Stimulated activated CD8-positive, alpha-beta memory T cell treated with anti-CD3 and anti-CD28 coated beads, Interleukin-4, amount 100 ng/mL, for 4 hours (primary cell): ENCODE measurements at regions not wholly inside any gene's neighbourhood (a gene's known extent, or its start where the extent isn't known, plus 50 kb on each side); places are given as distances from the start of the nearest gene placed in this dataset.

Source experiments
- DNase-seq, 2 donors: peaks; one replicate each; pipeline ENCODE4 v3.0.0-alpha.2; 2020; ENCODE audit warnings: low read depth in 2 of 2, low spot score in 1 of 2

- no peak for DNase-seq
Observed at GRCh38 chr16:79767421-79768275, 167.1 kb upstream of the MAF start.

GRCh38 chr16:79765901-79766394 lies 165.4 kb upstream of the MAF start:
- DNase-seq = no peak

- no peak for DNase-seq
Observed at GRCh38 chr16:79765431-79765830, 164.9 kb upstream of the MAF start.

DNA sequence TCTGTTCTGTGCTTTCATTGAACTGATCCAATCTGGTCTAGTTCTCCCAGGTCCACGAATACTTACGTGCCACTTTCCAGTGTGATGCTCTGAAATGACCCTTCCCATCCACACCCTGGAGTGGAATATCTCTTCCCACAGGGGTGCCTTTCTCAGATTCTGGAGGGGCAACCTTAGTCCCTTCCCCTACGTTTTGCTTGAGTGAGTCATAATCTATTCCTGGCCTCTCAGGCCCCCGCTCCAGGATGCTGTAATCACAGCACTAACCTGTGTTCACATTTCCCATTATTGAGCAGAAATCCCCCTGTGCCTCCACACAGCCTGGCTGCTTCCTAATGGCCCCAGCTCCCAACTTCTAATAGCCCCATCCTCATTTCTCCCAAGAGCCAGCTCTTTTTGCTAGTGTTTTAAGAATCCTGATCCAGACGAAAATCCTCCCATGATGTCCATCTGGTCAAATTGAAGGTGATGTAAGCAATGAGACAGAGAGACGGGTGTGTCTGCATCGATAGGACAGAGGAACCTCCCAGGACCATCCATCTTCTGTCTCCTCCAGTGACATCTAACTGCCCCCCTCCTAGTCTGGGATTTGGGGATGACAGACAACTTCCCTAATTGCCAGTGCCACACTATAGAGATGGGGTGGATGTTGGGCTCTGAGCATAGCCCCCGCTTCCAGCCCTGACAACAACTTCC lies 164.0 kb upstream of the MAF start:
- no peak for DNase-seq

DNA sequence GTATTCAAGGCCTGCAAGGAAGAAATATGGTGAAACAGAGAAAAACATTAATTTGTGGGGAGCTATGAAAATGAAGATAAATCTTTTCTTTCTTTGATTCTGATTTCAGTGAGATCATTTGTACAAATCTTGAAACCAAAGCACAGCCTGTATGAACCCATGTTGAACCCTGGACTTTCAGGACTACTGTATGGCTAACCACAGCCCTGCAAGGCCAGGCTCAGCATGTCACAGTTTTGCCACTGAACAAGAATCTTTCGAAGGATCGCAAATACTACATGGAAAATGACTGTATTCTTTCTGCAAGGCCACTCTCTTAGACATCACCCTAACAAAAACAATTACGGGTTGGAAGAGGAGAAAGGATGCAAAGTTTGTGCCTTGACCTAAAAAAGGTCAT lies 161.7 kb upstream of the MAF start:
- no peak for DNase-seq

DNA sequence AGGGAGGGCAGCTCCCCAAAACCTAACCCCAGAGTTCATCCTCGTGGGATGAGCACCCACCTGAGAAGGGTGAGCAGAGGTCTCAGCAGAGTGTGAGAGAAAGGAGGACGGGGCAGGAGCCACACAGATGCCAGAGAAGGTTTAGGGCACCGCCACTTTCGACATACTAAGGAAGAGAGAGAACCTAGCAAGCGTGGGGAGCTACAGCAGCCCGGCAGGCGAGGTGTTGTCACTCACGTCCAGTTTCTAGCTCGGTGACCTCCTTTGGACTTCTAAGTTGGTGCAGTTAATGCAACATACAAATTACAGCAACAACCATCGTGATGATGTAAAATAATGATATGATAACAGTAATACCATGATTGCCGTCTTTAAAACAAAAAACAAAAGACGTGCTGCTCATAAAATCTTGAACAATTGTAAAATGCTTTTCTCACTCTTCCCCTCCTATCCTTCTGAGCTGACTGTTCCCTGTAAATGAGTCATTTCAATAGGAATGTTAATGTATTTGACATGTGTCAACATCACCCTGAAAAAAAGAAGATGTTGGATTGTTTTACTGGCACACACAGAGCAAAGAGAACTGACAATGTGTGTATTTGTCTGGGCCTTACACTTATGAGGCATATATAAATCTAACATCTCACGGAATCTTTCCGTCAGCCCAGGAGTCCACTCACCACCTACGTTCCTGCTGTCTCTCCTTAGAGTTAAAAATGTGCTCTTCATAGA lies 158.2 kb upstream of the MAF start:
- DNase-seq = no peak

DNA sequence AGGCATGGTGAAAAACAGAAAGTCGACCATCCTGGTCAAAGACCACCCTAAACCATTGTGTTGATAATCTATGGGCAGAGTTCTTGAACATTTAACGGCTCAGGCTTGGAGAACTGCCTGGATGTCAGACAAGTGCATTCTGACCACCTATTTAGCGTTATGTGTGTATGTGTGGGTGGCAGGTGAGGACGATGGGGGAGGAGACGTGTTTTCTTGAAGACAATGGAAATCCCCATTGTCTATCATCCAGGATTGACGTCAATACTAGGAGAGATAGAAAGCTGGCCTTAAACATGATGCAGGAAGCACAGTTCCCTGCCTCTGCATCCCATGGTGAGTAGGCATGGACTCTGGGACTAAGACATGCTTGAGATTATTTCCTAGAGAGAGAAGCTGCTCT lies 157.4 kb upstream of the MAF start:
- DNase-seq = no peak

- no peak for DNase-seq
Observed at GRCh38 chr16:79757163-79757562, 156.6 kb upstream of the MAF start.

DNA sequence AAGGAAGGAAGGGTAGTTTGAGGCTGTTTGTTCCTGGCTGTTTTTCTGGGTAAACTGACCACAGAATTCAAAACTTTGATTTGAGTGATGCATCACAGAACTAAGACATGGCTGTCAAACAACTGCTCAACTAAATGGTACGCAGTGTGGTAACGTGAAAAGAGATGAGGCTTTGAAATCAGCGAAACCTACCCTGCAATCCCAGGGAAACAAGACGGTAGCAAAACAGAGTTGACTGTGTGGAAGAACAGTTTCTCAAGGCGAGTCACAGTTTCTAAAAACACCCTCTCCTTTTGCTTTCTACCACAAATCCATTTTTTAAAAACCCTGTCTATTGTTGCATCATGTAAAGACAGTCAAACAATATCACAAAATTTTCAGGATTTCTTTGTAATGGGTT lies 156.0 kb upstream of the MAF start:
- DNase-seq = no peak

GRCh38 chr16:79754501-79754900 lies 154.0 kb upstream of the MAF start:
- DNase-seq = no peak

DNA sequence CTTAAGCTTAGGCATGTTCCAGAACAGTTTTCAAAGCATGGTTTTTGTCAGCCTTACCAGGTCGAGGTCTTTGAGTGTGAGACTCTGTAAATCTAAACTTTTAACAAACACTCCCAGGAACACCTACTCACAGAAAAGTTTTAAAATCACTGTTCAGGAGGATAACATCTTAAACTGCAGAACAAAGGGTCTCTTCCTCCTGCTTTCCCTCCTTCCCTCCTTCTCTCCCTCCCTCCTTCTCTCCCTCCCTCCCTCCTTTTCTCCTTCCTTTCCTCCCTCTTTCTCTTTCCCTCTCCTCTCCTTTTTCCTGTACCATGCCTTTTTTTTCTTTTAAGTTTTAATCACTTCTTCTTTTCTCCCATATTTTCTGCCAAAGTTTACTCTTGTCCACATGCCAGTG lies 153.5 kb upstream of the MAF start:
- no peak for DNase-seq

DNA sequence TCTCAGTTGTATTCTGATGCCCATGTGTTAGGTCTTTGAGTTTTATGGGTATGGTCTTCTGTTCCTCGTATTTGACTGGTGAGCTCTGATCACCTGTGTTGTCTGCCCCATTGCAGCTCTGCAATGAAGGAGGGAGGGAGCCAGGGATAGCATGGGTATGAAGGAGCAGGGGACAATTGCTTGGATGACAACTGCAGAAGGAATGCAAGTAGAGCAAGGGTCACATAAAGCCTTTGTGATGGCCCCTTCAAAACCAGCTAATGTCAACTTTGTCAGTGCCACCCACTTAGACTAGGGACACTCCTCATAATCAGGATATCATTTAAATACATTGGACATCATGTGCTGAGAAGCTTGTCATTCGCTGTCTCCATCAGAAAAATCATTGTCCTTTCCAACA lies 152.7 kb upstream of the MAF start:
- DNase-seq = no peak

- no peak for DNase-seq
Observed at GRCh38 chr16:79752396-79752795, 151.9 kb upstream of the MAF start.

- DNase-seq = no peak
Observed at GRCh38 chr16:79751471-79752184, 151.1 kb upstream of the MAF start.

DNA sequence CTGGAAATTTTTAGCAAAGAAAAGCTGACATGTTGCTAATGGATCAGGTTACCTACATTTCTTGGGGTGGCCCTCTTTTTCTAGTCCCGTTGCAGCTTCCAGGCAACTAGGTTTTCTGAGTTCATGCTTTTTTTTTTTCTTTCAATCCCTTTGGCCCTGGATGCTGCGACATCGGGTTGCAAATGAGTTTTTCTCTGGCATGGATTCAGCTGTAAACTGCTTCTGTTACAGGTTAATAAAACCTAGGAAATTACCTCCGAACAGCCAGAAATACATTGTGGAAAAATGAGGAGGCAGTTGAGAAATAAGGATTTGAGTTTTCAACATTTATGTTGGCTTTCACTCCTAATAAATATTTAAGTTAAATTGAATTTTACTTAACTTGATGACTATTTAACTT lies 149.8 kb upstream of the MAF start:
- DNase-seq = no peak

- DNase-seq = no peak
Observed at GRCh38 chr16:79748629-79749028, 148.1 kb upstream of the MAF start.

- DNase-seq = no peak
Observed at GRCh38 chr16:79747688-79748087, 147.2 kb upstream of the MAF start.

DNA sequence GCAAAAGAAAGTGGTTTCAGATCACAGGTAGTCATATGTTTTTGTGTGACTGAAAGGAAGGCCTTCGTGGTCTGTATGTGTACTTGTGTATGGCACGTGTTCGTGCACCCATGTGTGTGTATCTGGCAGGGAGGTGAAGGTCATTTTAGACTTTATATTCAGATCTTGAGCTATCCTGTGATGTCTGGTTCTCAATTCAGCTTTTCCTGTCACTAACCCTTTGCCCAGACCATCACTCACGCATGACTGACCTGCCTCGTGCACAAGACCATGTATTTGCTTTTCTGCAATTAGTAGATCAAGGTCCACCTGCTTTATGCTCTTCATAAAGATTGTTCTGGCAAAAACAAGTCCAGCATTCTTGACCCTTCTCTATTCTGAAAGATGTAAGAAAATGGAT lies 139.7 kb upstream of the MAF start:
- no peak for DNase-seq

DNA sequence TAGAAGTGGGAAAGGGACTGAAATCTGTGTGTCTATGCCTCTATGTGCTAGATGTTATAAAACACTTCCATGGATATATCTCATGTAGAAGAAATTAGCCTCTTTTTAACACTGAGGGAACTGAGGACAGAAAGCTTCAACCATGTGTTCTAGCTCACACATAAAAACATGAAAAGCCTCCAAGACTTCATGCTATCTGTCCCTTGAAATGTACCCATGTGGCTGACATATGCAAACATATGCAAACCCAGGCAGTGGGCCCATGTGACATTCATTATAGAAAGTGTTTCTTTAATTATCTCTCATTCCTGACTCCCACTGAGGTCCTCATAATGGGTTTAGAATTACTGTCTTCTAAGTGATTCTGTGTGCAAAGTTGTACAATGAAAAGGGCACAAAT lies 134.7 kb upstream of the MAF start:
- DNase-seq = no peak

DNA sequence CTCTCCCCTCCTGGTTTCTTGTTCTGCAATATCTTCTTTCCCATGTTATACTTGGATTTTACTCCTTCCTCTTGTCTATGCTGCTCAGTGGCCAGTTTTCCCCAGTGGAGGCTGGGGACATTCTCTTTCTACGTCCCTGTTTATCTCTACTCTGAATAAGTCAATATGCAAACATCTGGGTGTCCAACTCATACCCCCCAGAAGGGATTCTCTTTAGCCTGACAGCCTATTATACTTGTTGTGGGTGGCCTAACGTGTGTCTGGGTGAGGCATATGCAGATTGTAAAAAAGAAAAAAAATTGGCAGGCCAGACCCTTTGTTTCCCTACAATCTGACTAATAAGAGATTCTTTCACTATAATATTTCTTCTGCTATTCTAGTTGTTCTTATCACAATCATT lies 134.2 kb upstream of the MAF start:
- DNase-seq = no peak

DNA sequence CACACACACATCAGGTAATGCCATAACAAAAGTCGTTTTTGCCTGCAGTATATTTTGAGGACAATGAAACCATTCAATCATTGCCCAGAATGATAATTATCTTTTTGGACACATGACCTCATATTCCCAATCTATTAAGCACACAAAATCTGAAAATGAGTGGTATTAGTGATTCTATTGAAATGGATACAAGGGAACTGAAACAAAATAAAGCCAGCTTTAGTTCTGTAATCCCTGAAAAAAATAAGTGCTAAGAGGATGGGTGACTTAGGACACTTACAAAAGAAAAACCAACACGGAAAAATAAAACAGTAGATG lies 128.3 kb upstream of the MAF start:
- no peak for DNase-seq
